BJ (cell line): ENCODE measurements at regions not wholly inside any gene's neighbourhood (a gene's known extent, or its start where the extent isn't known, plus 50 kb on each side); places are given as distances from the start of the nearest gene placed in this dataset.

Experiments used
- CTCF ChIA-PET: fragments of 350-600 bp; formaldehyde crosslinking; extraction: SDS; loops from one replicate; lab custom pipeline; 2021; ENCODE audit warnings: antibody characterized with exemption, inconsistent platforms; lab: Yijun Ruan, JAX
- POLR2A ChIA-PET: fragments of 300-600 bp; sonication (Branson Sonifier 250); formaldehyde crosslinking; extraction: SDS; loops from one replicate; lab custom pipeline; 2021; ENCODE audit warnings: antibody characterized with exemption; lab: Charles Lee
- DNase-seq: peaks from one replicate; pipeline ENCODE4 v3.0.0-alpha.2; 2011; ENCODE audit warnings: low read depth
- H3K27me3 ChIP-seq: 2 replicates; pipeline ENCODE4 v1.6.0; 2011; ENCODE audit warnings: low read length; ENCODE audit not compliant: control insufficient read depth, insufficient read depth
- H3K36me3 ChIP-seq: 2 replicates; pipeline ENCODE4 v1.5.1; 2011; ENCODE audit warnings: low read length; ENCODE audit not compliant: control insufficient read depth, insufficient read depth
- H3K4me3 ChIP-seq: 2 replicates; pipeline ENCODE4 v1.5.1; 2011; ENCODE audit warnings: low read depth, mild to moderate bottlenecking, control low read depth, low read length
- TF ChIP-seq, protein P1 (sequence below): IDR thresholded peaks from 2 replicates; pipeline ENCODE4 v1.5.1; 2011; ENCODE audit warnings: low read depth, mild to moderate bottlenecking, control low read depth, inconsistent platforms, low read length, moderate library complexity; ENCODE audit not compliant: insufficient read depth

DNA sequence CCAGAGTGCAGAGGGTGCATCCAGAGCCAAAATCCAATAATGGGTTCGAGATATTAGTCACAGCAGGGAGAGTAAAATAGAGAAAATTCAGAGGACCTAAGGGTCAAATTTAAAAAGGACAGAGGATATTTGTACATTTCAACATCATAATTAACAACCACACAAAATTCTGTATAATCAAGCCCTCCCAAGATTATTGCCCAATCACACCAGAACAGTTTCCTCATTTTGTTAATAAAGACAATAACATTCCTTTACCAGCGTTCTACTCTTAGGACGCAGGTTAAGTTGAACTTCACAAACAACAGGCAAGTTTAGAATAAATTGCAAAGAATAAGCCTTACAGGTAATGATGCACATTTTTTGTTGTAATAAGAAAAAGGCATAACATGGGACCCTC, 462.8 kb downstream of the PTPRC start:
- TF ChIP-seq, protein P1, sequence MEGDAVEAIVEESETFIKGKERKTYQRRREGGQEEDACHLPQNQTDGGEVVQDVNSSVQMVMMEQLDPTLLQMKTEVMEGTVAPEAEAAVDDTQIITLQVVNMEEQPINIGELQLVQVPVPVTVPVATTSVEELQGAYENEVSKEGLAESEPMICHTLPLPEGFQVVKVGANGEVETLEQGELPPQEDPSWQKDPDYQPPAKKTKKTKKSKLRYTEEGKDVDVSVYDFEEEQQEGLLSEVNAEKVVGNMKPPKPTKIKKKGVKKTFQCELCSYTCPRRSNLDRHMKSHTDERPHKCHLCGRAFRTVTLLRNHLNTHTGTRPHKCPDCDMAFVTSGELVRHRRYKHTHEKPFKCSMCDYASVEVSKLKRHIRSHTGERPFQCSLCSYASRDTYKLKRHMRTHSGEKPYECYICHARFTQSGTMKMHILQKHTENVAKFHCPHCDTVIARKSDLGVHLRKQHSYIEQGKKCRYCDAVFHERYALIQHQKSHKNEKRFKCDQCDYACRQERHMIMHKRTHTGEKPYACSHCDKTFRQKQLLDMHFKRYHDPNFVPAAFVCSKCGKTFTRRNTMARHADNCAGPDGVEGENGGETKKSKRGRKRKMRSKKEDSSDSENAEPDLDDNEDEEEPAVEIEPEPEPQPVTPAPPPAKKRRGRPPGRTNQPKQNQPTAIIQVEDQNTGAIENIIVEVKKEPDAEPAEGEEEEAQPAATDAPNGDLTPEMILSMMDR, result no peak
- H3K4me3 ChIP-seq, result no peak overlapping the region
- H3K36me3 ChIP-seq, result no peaks in the 10 kb centered on the region
- ChIA-PET POLR2A (no interaction called here), CTCF (no interaction called here)
- no peak for DNase-seq
- H3K27me3 ChIP-seq, result no peaks in the 10 kb centered on the region

DNA sequence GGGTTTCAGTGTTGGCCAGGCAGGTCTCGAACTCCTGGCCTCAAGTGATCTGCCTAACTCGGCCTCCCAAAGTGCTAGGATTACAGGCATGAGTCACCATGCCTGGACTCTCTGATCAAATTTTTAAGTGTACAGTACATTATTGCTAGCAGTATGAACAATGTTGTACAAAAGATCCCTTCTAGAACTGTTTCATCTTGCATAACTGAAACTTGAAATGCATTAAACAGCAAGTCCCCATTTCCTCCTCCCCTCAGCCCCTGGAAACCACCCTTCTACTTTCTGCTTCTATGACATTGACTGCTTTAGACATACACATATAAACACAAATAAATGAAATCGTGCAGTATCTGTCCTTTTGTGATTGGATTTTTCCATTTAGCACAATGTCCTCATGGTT, 463.4 kb downstream of the PTPRC start:
- TF ChIP-seq, protein P1, result no peak
- Histone ChIP-seq H3K36me3 (no peaks in the 10 kb centered on the region), H3K4me3 (no peak overlapping the region), H3K27me3 (no peaks in the 10 kb centered on the region)
- no peak for DNase-seq
- ChIA-PET POLR2A (no interaction called here), CTCF (no interaction called here)

- Histone ChIP-seq H3K4me3 (no peak overlapping the region), H3K27me3 (no peaks in the 10 kb centered on the region), H3K36me3 (no peaks in the 10 kb centered on the region)
- ChIA-PET POLR2A (no interaction called here), CTCF (interaction anchor here (1.3 kb wide), 1 partner anchor 135 kb away, joined by 4 read pairs; no protein-coding TSS in a partner anchor)
- TF ChIP-seq, protein P1, result no peak
- no peak for DNase-seq
Observed at GRCh38 chr1:199109160-199109559, 470.3 kb downstream of the PTPRC start.

- ChIA-PET CTCF (interaction anchor here (0.5 to 2.9 kb wide), 15 partner anchors 8 to 360 kb away, joined by 3 to 17 read pairs (median 5); no protein-coding TSS in a partner anchor), POLR2A (no interaction called here)
- no peak for DNase-seq
- Histone ChIP-seq H3K36me3 (no peaks in the 10 kb centered on the region), H3K4me3 (no peak overlapping the region), H3K27me3 (no peaks in the 10 kb centered on the region)
- TF ChIP-seq, protein P1, result no peak
Observed at GRCh38 chr1:199112365-199112764, 473.5 kb downstream of the PTPRC start.

DNA sequence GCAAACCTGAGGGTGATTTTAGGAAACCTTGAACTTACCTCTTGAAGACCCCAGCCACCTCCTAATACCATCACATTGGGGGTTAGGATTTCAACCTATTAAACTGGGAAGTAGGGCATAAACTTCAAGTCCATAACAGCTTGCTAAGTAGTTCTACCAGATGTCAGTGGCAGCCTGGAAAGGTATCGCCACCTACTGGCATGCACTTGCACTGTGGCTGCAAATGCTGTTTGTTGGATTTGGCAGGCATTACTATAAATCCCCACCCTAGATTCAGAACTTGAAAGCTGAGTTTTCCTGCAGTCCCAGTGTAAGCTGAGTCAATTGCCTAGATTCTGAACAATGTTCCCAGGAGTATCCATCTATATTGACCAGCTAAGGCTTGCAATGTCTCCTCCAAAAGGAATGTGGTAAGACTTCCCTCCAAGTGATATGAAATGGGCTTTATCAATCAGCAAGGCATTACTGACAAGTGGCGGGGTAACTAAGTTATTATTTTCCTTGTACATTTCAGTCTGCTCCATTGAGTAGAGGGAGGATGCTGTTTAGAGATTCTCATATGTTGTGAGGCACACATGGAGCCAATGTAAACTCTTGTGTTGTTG, 474.5 kb downstream of the PTPRC start:
- POLR2A ChIA-PET, result no interaction called here
- DNase-seq, result no peak
- TF ChIP-seq, protein P1, result peak; percentile 89
- CTCF ChIA-PET, result interaction anchor here (0.6 to 2.9 kb wide), 33 partner anchors 9 to 413 kb away, joined by 3 to 17 read pairs (median 3); no protein-coding TSS in a partner anchor
- Histone ChIP-seq H3K27me3 (no peaks in the 10 kb centered on the region), H3K4me3 (no peak overlapping the region), H3K36me3 (no peaks in the 10 kb centered on the region)
